ENCODE measurements at regions not wholly inside any gene's neighbourhood (a gene's known extent, or its start where the extent isn't known, plus 50 kb on each side); places are given as distances from the start of the nearest gene placed in this dataset.

GRCh38 chr9:87073692-87074091 is 126.4 kb upstream of the GAS1 start:
- TF ChIP-seq, protein P1, sequence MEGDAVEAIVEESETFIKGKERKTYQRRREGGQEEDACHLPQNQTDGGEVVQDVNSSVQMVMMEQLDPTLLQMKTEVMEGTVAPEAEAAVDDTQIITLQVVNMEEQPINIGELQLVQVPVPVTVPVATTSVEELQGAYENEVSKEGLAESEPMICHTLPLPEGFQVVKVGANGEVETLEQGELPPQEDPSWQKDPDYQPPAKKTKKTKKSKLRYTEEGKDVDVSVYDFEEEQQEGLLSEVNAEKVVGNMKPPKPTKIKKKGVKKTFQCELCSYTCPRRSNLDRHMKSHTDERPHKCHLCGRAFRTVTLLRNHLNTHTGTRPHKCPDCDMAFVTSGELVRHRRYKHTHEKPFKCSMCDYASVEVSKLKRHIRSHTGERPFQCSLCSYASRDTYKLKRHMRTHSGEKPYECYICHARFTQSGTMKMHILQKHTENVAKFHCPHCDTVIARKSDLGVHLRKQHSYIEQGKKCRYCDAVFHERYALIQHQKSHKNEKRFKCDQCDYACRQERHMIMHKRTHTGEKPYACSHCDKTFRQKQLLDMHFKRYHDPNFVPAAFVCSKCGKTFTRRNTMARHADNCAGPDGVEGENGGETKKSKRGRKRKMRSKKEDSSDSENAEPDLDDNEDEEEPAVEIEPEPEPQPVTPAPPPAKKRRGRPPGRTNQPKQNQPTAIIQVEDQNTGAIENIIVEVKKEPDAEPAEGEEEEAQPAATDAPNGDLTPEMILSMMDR (optimal IDR thresholded peaks at IDR 0.05 in 1 of 3, IDR thresholded peaks at IDR 0.05 in 1 of 3, conservative IDR thresholded peaks at IDR 0.05 in 1 of 3; ENCODE audit: extremely low read depth in 1 of 3, insufficient read depth in 2 of 3, low read length in 3 of 3), result no peak
- TF ChIP-seq EZH2 (IDR thresholded peaks at IDR 0.05; ENCODE audit: low read length), result no peak
